ENCODE measurements at regions not wholly inside any gene's neighbourhood (a gene's known extent, or its start where the extent isn't known, plus 50 kb on each side); places are given as distances from the start of the nearest gene placed in this dataset.

DNA sequence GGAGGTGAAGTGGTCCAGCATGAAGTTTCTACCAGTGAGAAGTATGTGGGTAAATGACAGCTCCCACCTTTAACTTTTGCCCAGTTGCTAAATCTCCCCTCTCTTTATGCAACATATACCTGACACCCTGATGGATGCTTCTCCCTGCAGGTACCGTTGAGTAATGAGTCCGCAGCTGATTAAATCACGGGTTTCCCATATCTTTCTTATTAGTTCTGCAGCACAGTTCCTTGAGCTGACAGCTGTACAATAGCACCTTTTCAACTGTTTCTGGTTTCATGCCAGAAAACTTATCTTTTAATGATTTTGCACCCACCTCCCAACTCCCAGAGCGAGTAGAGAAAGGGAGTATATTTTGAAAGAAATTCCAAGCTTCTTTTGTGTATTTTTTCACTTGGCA lies 161.0 kb upstream of the TUT7 start:
- TF ChIP-seq, protein P1, sequence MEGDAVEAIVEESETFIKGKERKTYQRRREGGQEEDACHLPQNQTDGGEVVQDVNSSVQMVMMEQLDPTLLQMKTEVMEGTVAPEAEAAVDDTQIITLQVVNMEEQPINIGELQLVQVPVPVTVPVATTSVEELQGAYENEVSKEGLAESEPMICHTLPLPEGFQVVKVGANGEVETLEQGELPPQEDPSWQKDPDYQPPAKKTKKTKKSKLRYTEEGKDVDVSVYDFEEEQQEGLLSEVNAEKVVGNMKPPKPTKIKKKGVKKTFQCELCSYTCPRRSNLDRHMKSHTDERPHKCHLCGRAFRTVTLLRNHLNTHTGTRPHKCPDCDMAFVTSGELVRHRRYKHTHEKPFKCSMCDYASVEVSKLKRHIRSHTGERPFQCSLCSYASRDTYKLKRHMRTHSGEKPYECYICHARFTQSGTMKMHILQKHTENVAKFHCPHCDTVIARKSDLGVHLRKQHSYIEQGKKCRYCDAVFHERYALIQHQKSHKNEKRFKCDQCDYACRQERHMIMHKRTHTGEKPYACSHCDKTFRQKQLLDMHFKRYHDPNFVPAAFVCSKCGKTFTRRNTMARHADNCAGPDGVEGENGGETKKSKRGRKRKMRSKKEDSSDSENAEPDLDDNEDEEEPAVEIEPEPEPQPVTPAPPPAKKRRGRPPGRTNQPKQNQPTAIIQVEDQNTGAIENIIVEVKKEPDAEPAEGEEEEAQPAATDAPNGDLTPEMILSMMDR (IDR thresholded peaks at IDR 0.05; ENCODE audit: insufficient read depth, low read length, poor library complexity, severe bottlenecking) = no peak
- TF ChIP-seq EZH2phosphoT487 (conservative IDR thresholded peaks at IDR 0.05; ENCODE audit: low read length) = no peak
